ENCODE measurements at regions not wholly inside any gene's neighbourhood (a gene's known extent, or its start where the extent isn't known, plus 50 kb on each side); places are given as distances from the start of the nearest gene placed in this dataset.
"Not testable (repeated sequence)": the region's sequence is repeated elsewhere in the genome, so short reads cannot be mapped to it uniquely, and the experiment has no call there.

DNA sequence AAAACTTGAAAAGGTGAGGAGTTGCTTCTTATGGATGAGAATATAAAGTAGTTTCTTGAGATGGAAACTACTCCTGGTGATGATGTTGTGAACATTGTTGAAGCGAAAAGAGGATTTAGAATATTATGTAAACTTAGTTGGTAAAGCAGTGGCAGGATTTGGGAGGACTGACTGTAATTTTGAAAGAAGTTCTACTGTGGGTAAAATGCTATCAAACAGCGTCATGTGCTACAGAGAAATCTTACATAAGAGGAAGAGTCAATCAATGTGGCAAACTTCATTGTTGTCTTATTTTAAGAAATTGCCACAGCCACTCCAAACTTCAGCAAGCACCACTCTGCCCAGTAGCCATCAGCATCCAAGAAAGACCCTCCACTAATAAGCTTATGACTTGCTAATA is 112.9 kb upstream of the ZEB2 start:
- Histone ChIP-seq H3K4me1 (ENCODE audit: control insufficient read depth in 3 of 3, insufficient read depth in 3 of 3, low read length in 3 of 3) (no peaks in the 10 kb centered on the region), H3K27ac (ENCODE audit: low read depth, low read length) (no peak overlapping the region), H3K9ac (ENCODE audit: low read depth in 1 of 3, low read length in 3 of 3) (no peak overlapping the region), H3K27me3 (ENCODE audit: control insufficient read depth in 3 of 3, insufficient read depth in 3 of 3, low read length in 3 of 3) (no peaks in the 10 kb centered on the region), H3K4me3 (ENCODE audit: low read length in 3 of 3) (no peak overlapping the region), H3K36me3 (ENCODE audit: control insufficient read depth in 3 of 3, insufficient read depth in 3 of 3, low read length in 3 of 3) (no peaks in the 10 kb centered on the region), H3K9me3 (ENCODE audit: control insufficient read depth in 3 of 3, low read length in 3 of 3) (no peaks in the 10 kb centered on the region)

- H3K9me3 ChIP-seq (ENCODE audit: control insufficient read depth in 3 of 3, low read length in 3 of 3): no peaks in the 10 kb centered on the region
- no peaks in the 10 kb centered on the region for H3K36me3 ChIP-seq (ENCODE audit: control insufficient read depth in 3 of 3, insufficient read depth in 3 of 3, low read length in 3 of 3)
- H3K4me1 ChIP-seq (ENCODE audit: control insufficient read depth in 3 of 3, insufficient read depth in 3 of 3, low read length in 3 of 3): no peaks in the 10 kb centered on the region
- no peak overlapping the region for H3K27ac ChIP-seq (ENCODE audit: low read depth, low read length)
- no peak overlapping the region for H3K4me3 ChIP-seq (ENCODE audit: low read length in 3 of 3)
- no peaks in the 10 kb centered on the region for H3K27me3 ChIP-seq (ENCODE audit: control insufficient read depth in 3 of 3, insufficient read depth in 3 of 3, low read length in 3 of 3)
- no peak overlapping the region for H3K9ac ChIP-seq (ENCODE audit: low read depth in 1 of 3, low read length in 3 of 3)
Observed at GRCh38 chr2:144631636-144632035, 111.7 kb upstream of the ZEB2 start.

DNA sequence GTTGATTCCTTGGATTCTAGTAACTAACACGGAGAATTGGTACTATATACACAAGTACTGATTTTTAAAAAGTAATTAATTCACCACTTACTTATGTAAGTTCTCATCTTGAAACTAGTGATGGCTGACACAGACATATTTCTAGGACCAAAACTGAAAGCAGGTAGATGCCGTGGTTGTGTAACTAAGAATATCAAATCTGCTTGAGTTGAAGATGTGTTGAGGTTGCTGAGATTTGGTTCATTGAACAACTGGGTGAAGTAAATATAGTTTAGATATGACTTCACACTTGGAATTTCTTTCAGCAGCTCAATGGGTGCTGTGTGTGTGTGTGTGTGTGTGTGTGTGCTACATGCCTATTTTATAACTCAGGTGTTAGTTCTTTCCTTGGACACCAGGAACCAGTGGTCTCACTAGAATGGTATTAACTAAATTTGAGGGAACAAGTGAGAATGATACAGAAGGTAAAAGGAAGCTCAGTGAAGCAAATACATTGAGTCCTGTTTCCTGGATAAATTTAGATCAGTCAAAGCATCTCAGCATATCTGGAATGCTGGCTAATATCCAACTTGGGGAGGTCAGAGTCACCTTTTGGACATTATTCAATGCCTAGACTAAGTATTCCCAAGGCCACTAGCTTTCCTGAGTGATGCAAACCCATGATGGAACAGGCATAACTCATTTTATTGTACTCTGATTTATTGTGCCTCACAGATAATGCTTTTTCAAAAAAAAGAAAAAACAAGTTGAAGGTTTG is 110.7 kb upstream of the ZEB2 start:
- no peaks in the 10 kb centered on the region for H3K27me3 ChIP-seq (ENCODE audit: control insufficient read depth in 3 of 3, insufficient read depth in 3 of 3, low read length in 3 of 3)
- H3K9ac ChIP-seq (ENCODE audit: low read depth in 1 of 3, low read length in 3 of 3): no peak overlapping the region
- no peak overlapping the region for H3K4me3 ChIP-seq (ENCODE audit: low read length in 3 of 3)
- H3K4me1 ChIP-seq (ENCODE audit: control insufficient read depth in 3 of 3, insufficient read depth in 3 of 3, low read length in 3 of 3): no peaks in the 10 kb centered on the region
- no peaks in the 10 kb centered on the region for H3K36me3 ChIP-seq (ENCODE audit: control insufficient read depth in 3 of 3, insufficient read depth in 3 of 3, low read length in 3 of 3)
- H3K27ac ChIP-seq (ENCODE audit: low read depth, low read length): no peak overlapping the region
- H3K9me3 ChIP-seq (ENCODE audit: control insufficient read depth in 3 of 3, low read length in 3 of 3): no peaks in the 10 kb centered on the region

- Histone ChIP-seq H3K27me3 (ENCODE audit: control insufficient read depth in 3 of 3, insufficient read depth in 3 of 3, low read length in 3 of 3) (no peaks in the 10 kb centered on the region), H3K9me3 (ENCODE audit: control insufficient read depth in 3 of 3, low read length in 3 of 3) (no peaks in the 10 kb centered on the region), H3K4me1 (ENCODE audit: control insufficient read depth in 3 of 3, insufficient read depth in 3 of 3, low read length in 3 of 3) (no peaks in the 10 kb centered on the region), H3K4me3 (ENCODE audit: low read length in 3 of 3) (no peak overlapping the region), H3K36me3 (ENCODE audit: control insufficient read depth in 3 of 3, insufficient read depth in 3 of 3, low read length in 3 of 3) (no peaks in the 10 kb centered on the region), H3K9ac (ENCODE audit: low read depth in 1 of 3, low read length in 3 of 3) (no peak overlapping the region), H3K27ac (ENCODE audit: low read depth, low read length) (no peak overlapping the region)
Observed at GRCh38 chr2:144629935-144630334, 110.0 kb upstream of the ZEB2 start.

- Histone ChIP-seq H3K4me3 (ENCODE audit: low read length in 3 of 3) (no peak overlapping the region), H3K27me3 (ENCODE audit: control insufficient read depth in 3 of 3, insufficient read depth in 3 of 3, low read length in 3 of 3) (no peaks in the 10 kb centered on the region), H3K9me3 (ENCODE audit: control insufficient read depth in 3 of 3, low read length in 3 of 3) (no peaks in the 10 kb centered on the region), H3K36me3 (ENCODE audit: control insufficient read depth in 3 of 3, insufficient read depth in 3 of 3, low read length in 3 of 3) (no peaks in the 10 kb centered on the region), H3K4me1 (ENCODE audit: control insufficient read depth in 3 of 3, insufficient read depth in 3 of 3, low read length in 3 of 3) (no peaks in the 10 kb centered on the region), H3K9ac (ENCODE audit: low read depth in 1 of 3, low read length in 3 of 3) (no peak overlapping the region), H3K27ac (ENCODE audit: low read depth, low read length) (no peak overlapping the region)
Observed at GRCh38 chr2:144628566-144628965, 108.6 kb upstream of the ZEB2 start.

- no peak overlapping the region for H3K9ac ChIP-seq (ENCODE audit: low read depth in 1 of 3, low read length in 3 of 3)
- H3K4me3 ChIP-seq (ENCODE audit: low read length in 3 of 3): no peak overlapping the region
- no peaks in the 10 kb centered on the region for H3K27me3 ChIP-seq (ENCODE audit: control insufficient read depth in 3 of 3, insufficient read depth in 3 of 3, low read length in 3 of 3)
- no peaks in the 10 kb centered on the region for H3K9me3 ChIP-seq (ENCODE audit: control insufficient read depth in 3 of 3, low read length in 3 of 3)
- no peaks in the 10 kb centered on the region for H3K36me3 ChIP-seq (ENCODE audit: control insufficient read depth in 3 of 3, insufficient read depth in 3 of 3, low read length in 3 of 3)
- H3K4me1 ChIP-seq (ENCODE audit: control insufficient read depth in 3 of 3, insufficient read depth in 3 of 3, low read length in 3 of 3): no peaks in the 10 kb centered on the region
- H3K27ac ChIP-seq (ENCODE audit: low read depth, low read length): no peak overlapping the region
Observed at GRCh38 chr2:144625626-144626025, 105.7 kb upstream of the ZEB2 start.

DNA sequence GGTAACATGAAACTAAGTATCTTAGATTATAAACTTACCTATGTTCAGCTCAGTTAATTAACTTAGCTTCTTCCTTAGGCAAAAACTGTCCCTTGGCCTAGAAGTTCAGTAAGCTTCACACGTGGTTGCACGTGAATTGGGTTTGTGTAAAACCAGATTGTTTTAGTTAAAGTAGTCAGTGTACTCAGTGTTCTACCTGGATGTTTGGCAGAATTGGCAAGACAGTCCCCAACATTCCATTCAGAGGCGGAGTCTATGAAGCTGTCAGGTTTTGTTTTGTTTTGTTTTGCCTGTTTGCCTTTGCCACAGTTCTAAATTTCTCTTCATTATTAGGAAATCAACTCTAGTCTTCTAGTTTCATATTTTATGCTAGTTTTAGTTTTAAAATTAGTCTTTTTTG is 105.3 kb upstream of the ZEB2 start:
- Histone ChIP-seq H3K27ac (ENCODE audit: low read depth, low read length) (no peak overlapping the region), H3K9ac (ENCODE audit: low read depth in 1 of 3, low read length in 3 of 3) (no peak overlapping the region), H3K9me3 (ENCODE audit: control insufficient read depth in 3 of 3, low read length in 3 of 3) (no peaks in the 10 kb centered on the region), H3K36me3 (ENCODE audit: control insufficient read depth in 3 of 3, insufficient read depth in 3 of 3, low read length in 3 of 3) (no peaks in the 10 kb centered on the region), H3K4me3 (ENCODE audit: low read length in 3 of 3) (no peak overlapping the region), H3K27me3 (ENCODE audit: control insufficient read depth in 3 of 3, insufficient read depth in 3 of 3, low read length in 3 of 3) (no peaks in the 10 kb centered on the region), H3K4me1 (ENCODE audit: control insufficient read depth in 3 of 3, insufficient read depth in 3 of 3, low read length in 3 of 3) (no peaks in the 10 kb centered on the region)

GRCh38 chr2:144624451-144624850 is 104.5 kb upstream of the ZEB2 start:
- H3K4me1 ChIP-seq (ENCODE audit: control insufficient read depth in 3 of 3, insufficient read depth in 3 of 3, low read length in 3 of 3): no peaks in the 10 kb centered on the region
- H3K9me3 ChIP-seq (ENCODE audit: control insufficient read depth in 3 of 3, low read length in 3 of 3): no peaks in the 10 kb centered on the region
- H3K9ac ChIP-seq (ENCODE audit: low read depth in 1 of 3, low read length in 3 of 3): no peak overlapping the region
- no peaks in the 10 kb centered on the region for H3K27me3 ChIP-seq (ENCODE audit: control insufficient read depth in 3 of 3, insufficient read depth in 3 of 3, low read length in 3 of 3)
- H3K27ac ChIP-seq (ENCODE audit: low read depth, low read length): no peak overlapping the region
- no peak overlapping the region for H3K4me3 ChIP-seq (ENCODE audit: low read length in 3 of 3)
- H3K36me3 ChIP-seq (ENCODE audit: control insufficient read depth in 3 of 3, insufficient read depth in 3 of 3, low read length in 3 of 3): no peaks in the 10 kb centered on the region

- H3K27ac ChIP-seq (ENCODE audit: low read depth, low read length); H3K9me3 ChIP-seq (ENCODE audit: control insufficient read depth in 3 of 3, low read length in 3 of 3); H3K27me3 ChIP-seq (ENCODE audit: control insufficient read depth in 3 of 3, insufficient read depth in 3 of 3, low read length in 3 of 3); H3K4me1 ChIP-seq (ENCODE audit: control insufficient read depth in 3 of 3, insufficient read depth in 3 of 3, low read length in 3 of 3); H3K4me3 ChIP-seq (ENCODE audit: low read length in 3 of 3); H3K36me3 ChIP-seq (ENCODE audit: control insufficient read depth in 3 of 3, insufficient read depth in 3 of 3, low read length in 3 of 3); H3K9ac ChIP-seq (ENCODE audit: low read depth in 1 of 3, low read length in 3 of 3): not testable (repeated sequence)
Observed at GRCh38 chr2:144622373-144622772, 102.5 kb upstream of the ZEB2 start.

- Histone ChIP-seq H3K9ac (ENCODE audit: low read depth in 1 of 3, low read length in 3 of 3) (no peak overlapping the region), H3K36me3 (ENCODE audit: control insufficient read depth in 3 of 3, insufficient read depth in 3 of 3, low read length in 3 of 3) (no peaks in the 10 kb centered on the region), H3K4me3 (ENCODE audit: low read length in 3 of 3) (no peak overlapping the region), H3K9me3 (ENCODE audit: control insufficient read depth in 3 of 3, low read length in 3 of 3) (no peaks in the 10 kb centered on the region), H3K27me3 (ENCODE audit: control insufficient read depth in 3 of 3, insufficient read depth in 3 of 3, low read length in 3 of 3) (no peaks in the 10 kb centered on the region), H3K4me1 (ENCODE audit: control insufficient read depth in 3 of 3, insufficient read depth in 3 of 3, low read length in 3 of 3) (no peaks in the 10 kb centered on the region), H3K27ac (ENCODE audit: low read depth, low read length) (no peak overlapping the region)
Observed at GRCh38 chr2:144621266-144621665, 101.3 kb upstream of the ZEB2 start.

Measured in skeletal muscle tissue (tissue), 3 donors.